ENCODE measurements at regions not wholly inside any gene's neighbourhood (a gene's known extent, or its start where the extent isn't known, plus 50 kb on each side); places are given as distances from the start of the nearest gene placed in this dataset.

DNA sequence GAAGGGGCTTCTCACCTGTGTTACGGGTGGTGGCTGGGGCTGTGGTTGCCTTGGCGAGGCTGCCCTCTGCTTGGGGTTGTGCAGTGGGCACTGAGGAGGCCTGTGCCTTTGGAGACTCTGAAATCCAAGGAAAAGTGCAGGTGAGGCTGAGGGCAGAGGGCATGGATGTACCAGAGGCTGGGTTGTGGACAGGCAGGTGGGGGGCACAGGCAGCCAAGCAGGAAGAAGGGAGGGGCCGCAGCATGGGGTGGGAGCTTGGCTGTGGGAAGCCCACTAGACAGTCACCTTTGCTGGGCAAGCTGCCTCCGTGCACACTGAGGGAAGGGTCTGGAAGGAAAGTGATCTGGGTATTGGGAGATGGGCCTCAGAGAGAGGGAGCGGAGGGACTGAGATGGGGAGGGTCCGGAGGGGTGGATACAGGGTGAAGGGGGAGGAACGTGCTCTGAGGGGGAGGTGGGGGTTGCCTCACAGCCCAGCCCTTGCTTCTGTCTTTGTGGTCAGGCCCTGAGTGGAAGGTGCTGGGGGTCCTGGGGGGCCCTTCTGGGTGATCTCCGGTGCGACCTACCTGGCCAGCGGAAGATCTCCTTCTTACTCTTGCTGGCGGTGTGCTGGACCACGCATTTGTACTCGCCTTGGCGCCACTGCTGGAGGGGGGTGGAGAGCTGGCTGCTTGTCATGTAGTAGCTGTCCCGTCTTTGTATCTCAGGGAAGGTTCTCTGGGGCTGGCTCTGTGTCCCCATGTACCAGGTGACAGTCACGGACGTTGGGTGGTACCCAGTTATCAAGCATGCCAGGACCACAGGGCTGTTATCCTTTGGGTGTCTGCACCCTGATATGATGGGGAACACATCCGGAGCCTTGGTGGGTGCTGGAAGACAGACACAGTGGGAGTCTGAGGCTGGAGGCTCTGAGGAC, 318.7 kb downstream of the TMEM121 start:
- DNase-seq (ENCODE audit: low read depth), result no peak
- TF ChIP-seq, protein P1, sequence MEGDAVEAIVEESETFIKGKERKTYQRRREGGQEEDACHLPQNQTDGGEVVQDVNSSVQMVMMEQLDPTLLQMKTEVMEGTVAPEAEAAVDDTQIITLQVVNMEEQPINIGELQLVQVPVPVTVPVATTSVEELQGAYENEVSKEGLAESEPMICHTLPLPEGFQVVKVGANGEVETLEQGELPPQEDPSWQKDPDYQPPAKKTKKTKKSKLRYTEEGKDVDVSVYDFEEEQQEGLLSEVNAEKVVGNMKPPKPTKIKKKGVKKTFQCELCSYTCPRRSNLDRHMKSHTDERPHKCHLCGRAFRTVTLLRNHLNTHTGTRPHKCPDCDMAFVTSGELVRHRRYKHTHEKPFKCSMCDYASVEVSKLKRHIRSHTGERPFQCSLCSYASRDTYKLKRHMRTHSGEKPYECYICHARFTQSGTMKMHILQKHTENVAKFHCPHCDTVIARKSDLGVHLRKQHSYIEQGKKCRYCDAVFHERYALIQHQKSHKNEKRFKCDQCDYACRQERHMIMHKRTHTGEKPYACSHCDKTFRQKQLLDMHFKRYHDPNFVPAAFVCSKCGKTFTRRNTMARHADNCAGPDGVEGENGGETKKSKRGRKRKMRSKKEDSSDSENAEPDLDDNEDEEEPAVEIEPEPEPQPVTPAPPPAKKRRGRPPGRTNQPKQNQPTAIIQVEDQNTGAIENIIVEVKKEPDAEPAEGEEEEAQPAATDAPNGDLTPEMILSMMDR (IDR thresholded peaks at IDR 0.05; ENCODE audit: control insufficient read depth, insufficient read depth, low read depth, low read length, missing control alignments), result no peak
- H3K4me3 ChIP-seq (ENCODE audit: control insufficient read depth, low read depth, low read length), result no peak overlapping the region

DNA sequence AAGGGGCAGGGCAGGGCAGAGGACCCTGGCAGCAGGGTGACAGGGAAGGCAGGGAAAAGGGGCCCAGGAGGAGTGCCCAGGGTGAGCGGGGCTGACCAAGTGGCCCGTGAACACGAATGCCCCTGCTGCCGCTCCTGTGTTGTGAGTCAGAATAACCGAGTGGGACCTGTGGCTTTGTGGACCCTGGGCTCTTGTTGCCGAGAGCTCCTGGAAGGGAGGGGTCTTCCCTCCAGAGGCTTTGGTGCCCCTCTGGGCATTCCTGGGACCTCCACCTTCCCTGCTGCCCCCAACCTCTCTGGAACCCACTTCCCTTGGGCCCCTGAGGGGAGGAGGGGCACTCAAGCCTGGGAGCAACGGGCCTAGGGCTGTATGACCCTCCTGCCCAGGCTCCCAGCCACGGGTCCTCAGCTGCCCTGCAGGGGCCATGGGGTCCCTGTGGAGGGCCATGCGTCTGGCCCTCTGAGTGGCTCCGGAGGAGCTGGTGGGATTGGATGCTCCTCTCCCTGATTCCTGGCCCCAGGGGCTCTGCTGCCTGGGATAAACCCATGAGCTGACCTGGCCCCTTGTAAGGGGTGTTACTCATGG, 319.4 kb downstream of the TMEM121 start:
- DNase-seq (ENCODE audit: low read depth), result no peak
- H3K4me3 ChIP-seq (ENCODE audit: control insufficient read depth, low read depth, low read length), result no peak overlapping the region
- TF ChIP-seq, protein P1 (IDR thresholded peaks at IDR 0.05; ENCODE audit: control insufficient read depth, insufficient read depth, low read depth, low read length, missing control alignments), result no peak

DNA sequence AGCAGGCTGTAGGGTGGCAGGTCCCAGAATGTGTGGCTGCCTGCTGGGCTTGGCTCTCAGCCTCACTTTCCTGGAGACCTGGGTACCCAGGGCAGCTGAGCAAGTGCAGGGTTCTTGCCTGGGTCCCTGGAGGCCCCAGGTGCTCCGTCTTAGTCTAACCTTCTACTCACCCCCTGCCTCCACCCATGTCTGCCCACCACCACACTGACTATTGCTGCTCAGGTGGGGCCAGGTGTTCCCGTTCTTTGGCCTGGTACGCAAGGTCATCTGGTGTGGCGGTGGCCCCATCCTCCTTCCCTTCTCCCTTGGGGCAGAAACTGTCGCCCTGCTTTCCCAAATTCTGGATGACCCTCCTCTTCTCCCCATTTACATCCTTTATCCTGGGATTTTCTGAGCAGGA, 319.9 kb downstream of the TMEM121 start:
- H3K4me3 ChIP-seq (ENCODE audit: control insufficient read depth, low read depth, low read length), result no peak overlapping the region
- TF ChIP-seq, protein P1 (IDR thresholded peaks at IDR 0.05; ENCODE audit: control insufficient read depth, insufficient read depth, low read depth, low read length, missing control alignments), result no peak
- no peak for DNase-seq (ENCODE audit: low read depth)

DNA sequence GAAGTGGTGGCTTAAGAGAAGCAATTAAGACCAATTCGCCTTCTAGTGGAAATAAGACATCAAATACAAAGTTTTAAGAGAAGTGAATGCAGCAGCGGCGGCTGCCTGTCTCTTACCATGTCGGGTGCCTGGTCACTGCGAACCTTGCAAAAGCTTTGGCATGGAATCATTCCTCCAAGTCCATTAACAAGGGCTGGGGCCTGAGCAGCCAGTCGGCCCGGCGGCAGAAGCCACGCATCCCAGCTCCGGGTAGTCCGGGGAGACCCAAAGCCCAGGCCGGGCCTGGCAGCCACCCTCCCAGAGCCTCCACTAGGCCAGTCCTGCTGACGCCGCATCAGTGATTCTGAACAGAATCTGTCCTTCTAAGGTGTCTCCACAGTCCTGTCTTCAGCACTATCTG, 321.0 kb downstream of the TMEM121 start:
- H3K4me3 ChIP-seq (ENCODE audit: control insufficient read depth, low read depth, low read length), result no peak overlapping the region
- no peak for DNase-seq (ENCODE audit: low read depth)
- TF ChIP-seq, protein P1 (IDR thresholded peaks at IDR 0.05; ENCODE audit: control insufficient read depth, insufficient read depth, low read depth, low read length, missing control alignments), result no peak

DNA sequence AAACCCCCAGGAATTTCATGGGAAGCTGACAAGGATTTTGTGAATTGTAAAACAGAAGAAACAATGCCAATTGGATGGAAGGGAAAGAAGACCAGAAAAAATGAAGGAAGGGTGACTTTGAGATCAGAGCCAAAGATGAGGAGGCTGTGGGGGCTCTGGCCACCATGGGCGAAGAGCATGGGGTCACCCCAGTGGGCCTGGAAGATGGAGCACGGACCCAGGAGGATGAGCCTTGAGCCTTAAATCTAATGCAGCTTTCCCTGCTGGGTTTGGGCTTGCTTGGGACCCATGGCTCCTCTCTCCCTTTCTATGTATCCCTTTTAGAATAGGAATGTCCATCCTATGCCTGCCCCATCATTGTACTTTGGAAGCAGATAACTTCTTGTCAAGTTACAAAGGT, 322.2 kb downstream of the TMEM121 start:
- TF ChIP-seq, protein P1 (IDR thresholded peaks at IDR 0.05; ENCODE audit: control insufficient read depth, insufficient read depth, low read depth, low read length, missing control alignments), result no peak
- DNase-seq (ENCODE audit: low read depth), result no peak
- H3K4me3 ChIP-seq (ENCODE audit: control insufficient read depth, low read depth, low read length), result no peak overlapping the region

DNA sequence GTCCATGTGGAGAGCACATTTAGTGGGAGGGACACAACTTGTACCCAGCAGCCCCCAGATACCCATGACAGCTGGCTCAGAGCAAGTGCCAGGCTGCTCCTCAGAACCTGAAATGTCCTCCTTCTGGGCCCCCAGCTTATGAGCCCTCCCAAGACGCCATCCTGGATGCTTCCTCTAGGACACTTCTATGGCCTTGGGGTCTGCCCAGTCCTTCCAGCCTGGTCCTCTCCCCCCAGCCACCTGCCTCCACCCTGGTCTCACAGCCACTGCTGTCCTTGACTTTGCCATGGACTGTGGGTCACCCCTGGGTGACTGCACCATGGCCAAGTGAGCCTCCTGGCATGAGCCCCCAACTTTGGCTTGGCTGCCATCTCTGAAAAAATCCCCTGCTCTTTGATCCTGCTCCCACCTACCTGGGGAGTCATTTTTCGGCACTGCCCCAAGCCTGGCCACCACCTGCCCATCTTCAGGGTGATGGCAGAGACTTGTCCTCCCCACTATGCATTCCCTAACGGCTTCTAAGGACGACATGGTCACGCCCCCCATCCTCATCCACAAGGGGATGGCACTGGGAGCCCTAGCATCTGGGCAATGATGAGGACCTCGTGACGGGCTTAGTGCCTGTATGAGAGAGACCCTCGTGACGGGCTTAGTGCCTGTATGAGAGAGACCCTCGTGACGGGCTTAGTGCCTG, 323.7 kb downstream of the TMEM121 start:
- no peak overlapping the region for H3K4me3 ChIP-seq (ENCODE audit: control insufficient read depth, low read depth, low read length)
- no peak for DNase-seq (ENCODE audit: low read depth)
- TF ChIP-seq, protein P1 (IDR thresholded peaks at IDR 0.05; ENCODE audit: control insufficient read depth, insufficient read depth, low read depth, low read length, missing control alignments), result no peak
